GM19193 (cell line): ENCODE measurements at regions not wholly inside any gene's neighbourhood (a gene's known extent, or its start where the extent isn't known, plus 50 kb on each side); places are given as distances from the start of the nearest gene placed in this dataset.

Source experiments
- POLR2A ChIP-seq: IDR thresholded peaks from 4 replicates; pipeline ENCODE4 v1.6.1; 2011; ENCODE audit not compliant: insufficient read depth, insufficient read length; ENCODE audit errors: extremely low read depth

DNA sequence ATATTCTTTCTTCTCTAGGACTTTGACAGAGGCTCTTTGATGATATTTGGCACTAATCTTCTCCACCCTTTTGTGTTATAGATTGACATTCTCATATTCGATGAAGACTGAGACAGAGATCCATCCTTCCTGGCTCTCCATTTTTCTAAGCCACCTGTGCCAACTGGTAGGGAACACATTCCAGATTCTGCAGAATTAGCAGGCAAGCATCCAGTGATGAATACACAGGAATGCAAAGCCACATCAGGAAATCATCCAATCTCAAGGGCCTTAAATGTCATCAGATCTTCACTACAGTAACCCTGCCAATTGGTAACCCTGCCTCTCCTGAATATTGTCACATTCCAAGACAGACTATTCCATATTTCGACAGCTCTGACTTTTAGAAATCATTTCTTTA, 718.4 kb upstream of the API5 start:
- TF ChIP-seq POLR2A, result no peak

DNA sequence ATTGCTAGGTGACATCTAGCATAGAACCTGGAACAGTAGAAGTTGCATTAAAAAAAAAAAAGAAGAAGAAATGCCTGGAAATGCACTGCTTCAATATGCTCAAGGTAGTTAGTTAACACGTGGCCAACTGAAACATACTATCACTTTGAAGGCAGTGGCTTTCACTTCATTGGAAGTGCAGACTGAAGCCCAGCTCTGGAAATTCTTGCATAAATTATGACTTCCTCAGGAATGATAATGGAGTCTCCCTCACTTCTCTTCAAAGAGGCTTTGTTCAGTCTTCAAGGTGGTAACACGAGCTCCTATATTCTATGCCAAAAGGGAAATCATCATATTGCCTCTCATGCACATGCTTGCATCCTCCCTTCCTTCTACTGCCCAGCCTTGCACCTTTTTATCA, 715.9 kb upstream of the API5 start:
- no peak for TF ChIP-seq POLR2A

DNA sequence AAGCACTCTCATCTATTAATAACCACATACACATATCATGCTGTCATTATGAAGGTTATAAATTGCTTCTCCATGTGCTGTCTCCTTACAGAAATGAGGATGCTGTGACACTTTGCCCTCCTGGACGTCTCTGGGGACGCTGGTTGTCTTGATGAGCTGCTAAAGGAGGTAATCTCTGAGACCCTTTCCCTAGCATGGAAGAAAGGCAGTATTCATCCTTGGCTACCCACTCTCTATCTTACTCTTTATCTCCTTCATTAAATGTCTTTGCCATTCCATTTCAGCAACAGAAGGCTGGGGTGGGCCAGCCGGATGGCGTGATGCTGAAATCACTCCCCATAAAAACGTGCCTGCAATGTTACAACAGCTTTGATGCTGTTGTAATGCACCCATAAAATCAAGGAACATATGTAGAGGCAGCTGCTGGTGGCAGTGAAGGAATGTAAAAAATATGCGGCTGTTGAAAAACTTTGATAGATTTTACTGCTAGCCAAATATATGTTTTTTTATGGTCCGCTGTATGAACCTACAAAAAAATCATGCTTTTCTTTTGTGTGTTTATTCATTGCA, 715.1 kb upstream of the API5 start:
- TF ChIP-seq POLR2A, result no peak

GRCh38 chr11:42598341-42598740, 713.5 kb upstream of the API5 start:
- no peak for TF ChIP-seq POLR2A

- no peak for TF ChIP-seq POLR2A
These were observed 691.0 kb upstream of the API5 start for GRCh38 chr11:42620796-42621195.

DNA sequence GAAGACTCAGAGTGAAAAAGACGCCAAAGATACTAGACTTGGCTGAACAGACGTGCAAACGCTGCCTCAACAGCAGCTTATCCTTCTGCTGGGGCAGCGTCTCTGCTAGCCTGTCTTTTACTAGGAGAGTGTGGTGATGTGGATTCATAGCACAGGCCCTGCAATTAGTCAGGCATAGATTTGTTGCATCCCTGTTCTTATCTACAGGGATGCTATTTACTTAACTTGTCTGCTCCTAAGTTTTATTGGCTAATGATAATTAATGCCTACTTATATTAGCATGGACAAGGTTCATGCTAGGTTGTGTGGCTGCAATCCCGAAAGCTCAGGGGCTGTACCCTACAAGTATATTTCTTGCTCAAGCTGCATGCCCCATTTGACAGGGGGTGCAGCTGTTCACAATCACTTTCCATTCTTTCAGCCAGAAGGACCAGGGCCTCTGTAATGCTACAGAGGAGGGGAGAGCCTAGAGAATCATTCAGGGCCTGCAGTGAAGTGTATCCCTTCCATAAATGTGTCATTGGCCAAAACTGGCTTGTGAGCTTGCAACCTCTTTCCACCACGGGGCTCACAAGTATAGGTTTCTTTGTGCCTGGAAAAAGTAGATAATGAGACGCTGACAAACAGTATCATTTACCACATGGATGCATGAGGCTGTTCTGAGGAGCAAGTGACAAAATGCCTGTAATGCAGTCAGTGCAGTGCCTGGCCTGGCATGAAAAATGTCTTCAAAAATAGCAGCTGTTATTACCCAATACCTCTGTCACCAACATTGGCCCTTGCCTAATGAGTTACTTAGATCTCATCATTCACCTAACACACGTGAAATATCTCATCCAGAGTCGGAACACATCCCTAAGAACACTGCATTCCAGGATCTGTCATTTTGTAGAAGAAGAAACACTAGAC, 685.8 kb upstream of the API5 start:
- no peak for TF ChIP-seq POLR2A

- TF ChIP-seq POLR2A, result no peak
These were observed 680.5 kb upstream of the API5 start for GRCh38 chr11:42631220-42631843.

GRCh38 chr11:42646959-42647358, 664.8 kb upstream of the API5 start:
- TF ChIP-seq POLR2A, result no peak

DNA sequence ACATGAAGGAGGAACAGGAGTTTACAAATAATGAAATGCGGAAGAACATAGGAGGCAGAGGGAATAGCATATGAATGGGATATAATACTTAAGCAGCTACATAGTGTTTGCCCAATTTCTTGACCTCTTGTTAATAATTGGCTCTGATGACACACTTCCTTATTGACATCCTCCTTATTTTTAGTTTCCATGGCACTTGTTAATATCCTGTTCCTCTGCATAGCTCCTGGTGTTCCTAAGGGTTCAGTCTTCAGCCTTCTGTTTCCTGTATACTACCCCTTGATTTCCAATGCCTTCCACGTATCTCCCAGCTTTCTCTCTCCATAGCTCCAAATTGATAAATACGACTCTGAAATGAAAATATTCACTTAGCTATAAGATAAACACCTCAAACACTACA, 663.8 kb upstream of the API5 start:
- TF ChIP-seq POLR2A, result no peak

GRCh38 chr11:42651621-42652020, 660.2 kb upstream of the API5 start:
- TF ChIP-seq POLR2A, result no peak

GRCh38 chr11:42657169-42657568, 654.6 kb upstream of the API5 start:
- no peak for TF ChIP-seq POLR2A

GRCh38 chr11:42661942-42662341, 649.9 kb upstream of the API5 start:
- TF ChIP-seq POLR2A, result no peak

- TF ChIP-seq POLR2A, result no peak
These were observed 642.4 kb upstream of the API5 start for GRCh38 chr11:42669248-42669976.

DNA sequence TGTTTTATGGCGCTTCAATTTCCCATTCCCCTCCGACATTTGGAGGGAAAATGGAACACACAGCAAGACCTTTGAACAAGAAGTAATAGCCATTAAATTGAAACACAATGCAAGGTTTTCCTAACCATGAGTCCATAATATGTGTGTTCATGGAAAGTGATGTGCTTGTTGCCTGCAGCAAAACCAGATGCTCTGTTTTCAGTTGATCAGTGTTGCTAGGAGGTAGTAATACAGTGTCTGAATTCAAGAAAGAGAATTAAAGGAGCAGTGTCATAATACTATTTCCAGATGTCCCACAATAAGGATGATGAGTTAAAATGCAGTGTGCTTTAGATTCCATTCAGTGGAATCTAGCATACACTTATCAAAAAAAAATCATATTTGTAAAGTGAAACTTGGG, 637.4 kb upstream of the API5 start:
- no peak for TF ChIP-seq POLR2A

DNA sequence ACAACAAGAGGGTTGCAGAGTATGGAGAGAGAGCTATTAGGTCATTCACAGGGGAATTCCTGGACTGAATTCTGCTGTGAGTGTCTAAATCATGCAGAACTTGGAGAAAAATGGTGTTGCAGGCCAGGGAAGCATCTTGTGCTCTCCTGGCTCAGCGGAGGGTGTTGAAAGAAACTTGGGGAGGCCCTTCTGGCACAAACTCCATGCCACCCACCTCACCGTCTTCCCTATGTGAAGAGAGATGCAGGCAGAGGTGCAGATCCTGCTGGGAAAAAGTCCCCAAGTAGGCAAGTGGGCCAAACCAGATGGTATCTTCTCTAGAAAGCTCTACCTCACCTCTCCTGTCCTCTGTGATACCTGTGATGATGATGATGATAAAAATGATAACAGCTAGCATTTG, 604.3 kb upstream of the API5 start:
- no peak for TF ChIP-seq POLR2A

GRCh38 chr11:42709216-42709615, 602.6 kb upstream of the API5 start:
- TF ChIP-seq POLR2A, result no peak

DNA sequence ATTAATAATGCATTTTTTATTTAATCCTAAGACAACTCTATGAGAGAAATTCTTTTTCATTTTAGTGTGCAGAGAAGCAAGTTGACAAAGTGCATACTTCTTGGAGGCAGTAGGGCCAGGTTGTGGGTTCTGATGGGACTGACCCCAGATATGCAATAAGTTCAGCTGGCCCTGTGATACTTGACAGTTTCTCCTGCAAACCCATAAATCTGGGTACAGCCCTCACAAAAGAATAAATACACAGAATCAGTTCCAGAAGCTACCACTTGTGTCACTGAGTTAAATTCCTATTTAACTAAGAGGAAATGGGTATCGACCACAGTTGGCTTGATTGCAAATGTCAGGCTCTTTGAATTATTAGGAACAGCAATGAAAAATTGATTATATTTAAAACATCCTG, 598.5 kb upstream of the API5 start:
- no peak for TF ChIP-seq POLR2A
